SK-N-SH (cell line): ENCODE measurements at regions not wholly inside any gene's neighbourhood (a gene's known extent, or its start where the extent isn't known, plus 50 kb on each side); places are given as distances from the start of the nearest gene placed in this dataset.

Experiments
- CTCF ChIA-PET: fragments of 300-600, 350-600 bp; formaldehyde crosslinking; extraction: SDS; loops from one replicate; lab custom pipeline; 2021; lab: Yijun Ruan, JAX
- POLR2A ChIA-PET: fragments of 350-600 bp; sonication (Branson Sonifier 250); formaldehyde crosslinking; extraction: SDS; loops from one replicate; lab custom pipeline; 2020; ENCODE audit warnings: antibody characterized with exemption, inconsistent platforms; lab: Yijun Ruan, JAX
- DNase-seq: peaks from one replicate; pipeline ENCODE4 v3.0.0; 2012
- H2AFZ ChIP-seq: fragments of 200-600 bp; sonication (generic); 2 replicates; pipeline ENCODE4 v1.8.1; 2016; ENCODE audit warnings: antibody characterized with exemption, mild to moderate bottlenecking, low read depth
- H3F3A ChIP-seq: fragments of 200-600 bp; sonication (generic); replicated peaks from 2 replicates; pipeline ENCODE3; 2016; ENCODE audit warnings: antibody characterized with exemption, mild to moderate bottlenecking; ENCODE audit not compliant: insufficient read depth
- H3K27ac ChIP-seq, 2 experiments: fragments of 200-500 bp in 1 of 2; fragments of 200-600 bp in 1 of 2; sonication (Bioruptor generic) in 1 of 2; sonication (generic), shearing (Covaris generic) in 1 of 2; 2 replicates each; pipeline versions ENCODE4 v1.5.1 to v1.6.1; 2014 to 2016; ENCODE audit warnings: low read depth in 2 of 2, inconsistent platforms in 1 of 2, low read length in 1 of 2, mild to moderate bottlenecking in 1 of 2, mixed read lengths in 1 of 2
- H3K27me3 ChIP-seq: fragments of 200-600 bp; sonication (generic), shearing (Covaris generic); 2 replicates; pipeline ENCODE4 v1.6.1; 2016; ENCODE audit warnings: mixed run types; ENCODE audit not compliant: insufficient read depth
- H3K36me3 ChIP-seq, 2 experiments: fragments of 200-500 bp in 1 of 2; fragments of 200-600 bp in 1 of 2; sonication (Bioruptor generic) in 1 of 2; sonication (generic) in 1 of 2; replicated peaks in 1 of 2; 2 replicates each; pipeline versions ENCODE3 to v1.5.1; 2014 to 2016; ENCODE audit warnings: low read length in 1 of 2, mild to moderate bottlenecking in 1 of 2; ENCODE audit not compliant: insufficient read depth in 2 of 2, control insufficient read depth in 1 of 2
- H3K4me1 ChIP-seq, 2 experiments: fragments of 200-500 bp in 1 of 2; fragments of 200-600 bp in 1 of 2; sonication (Bioruptor generic) in 1 of 2; sonication (generic), shearing (Covaris generic) in 1 of 2; 2 replicates each; pipeline versions ENCODE4 v1.5.1 to v1.6.1; 2014 to 2016; ENCODE audit warnings: low read depth in 1 of 2, low read length in 1 of 2, mixed run types in 1 of 2; ENCODE audit not compliant: insufficient read depth in 2 of 2, control insufficient read depth in 1 of 2
- H3K4me2 ChIP-seq: fragments of 200-600 bp; sonication (generic), shearing (Covaris generic); 2 replicates; pipeline ENCODE4 v1.6.1; 2017; ENCODE audit warnings: mixed run types
- H3K4me3 ChIP-seq, 2 experiments: fragments of 200-500 bp in 1 of 2; fragments of 200-600 bp in 1 of 2; sonication (Bioruptor generic) in 1 of 2; sonication (generic), shearing (Covaris generic) in 1 of 2; 2 replicates each; pipeline versions ENCODE4 v1.5.1 to v1.8.1; 2014 to 2016; ENCODE audit warnings: low read depth in 2 of 2, inconsistent platforms in 1 of 2, low read length in 1 of 2, mild to moderate bottlenecking in 1 of 2, mixed read lengths in 1 of 2, moderate library complexity in 1 of 2
- H3K79me2 ChIP-seq: fragments of 200-600 bp; sonication (generic); 2 replicates; pipeline ENCODE4 v1.8.1; 2017; ENCODE audit warnings: mild to moderate bottlenecking; ENCODE audit not compliant: insufficient read depth
- H3K9ac ChIP-seq: fragments of 200-600 bp; sonication (generic); 2 replicates; pipeline ENCODE4 v1.6.1; 2017; ENCODE audit warnings: mixed run types
- H3K9me2 ChIP-seq: fragments of 200-600 bp; sonication (generic); 2 replicates; pipeline ENCODE4 v1.6.1; 2017; ENCODE audit warnings: mixed run types
- H3K9me3 ChIP-seq: fragments of 200-600 bp; sonication (generic); 2 replicates; pipeline ENCODE4 v1.6.1; 2017; ENCODE audit warnings: mixed run types, mild to moderate bottlenecking, moderate library complexity
- H4K20me1 ChIP-seq: fragments of 200-600 bp; sonication (generic); 2 replicates; pipeline ENCODE4 v1.6.1; 2017; ENCODE audit warnings: mild to moderate bottlenecking, mixed run types; ENCODE audit not compliant: insufficient read depth
- CHD2 ChIP-seq: fragments of 150-350 bp; IDR thresholded peaks from 2 replicates; pipeline ENCODE4 v1.6.1; 2018; ENCODE audit warnings: low read length; ENCODE audit not compliant: partially characterized antibody
- EP300 ChIP-seq, 2 experiments: IDR thresholded peaks; 2 replicates each; pipeline versions ENCODE4 v1.4.0 to v1.6.1; 2012; ENCODE audit warnings: borderline replicate concordance in 1 of 2, low read depth in 1 of 2, low read length in 1 of 2
- EZH2phosphoT487 ChIP-seq: fragments of 200-600 bp; sonication (generic); IDR thresholded peaks from 2 replicates; pipeline ENCODE4 v1.6.1; 2017; ENCODE audit warnings: low read depth, mixed run types, mild to moderate bottlenecking, antibody characterized with exemption, moderate library complexity, borderline replicate concordance
- FOSL2 ChIP-seq: IDR thresholded peaks from 2 replicates; pipeline ENCODE4 v1.4.0; 2012; ENCODE audit warnings: low read depth, mild to moderate bottlenecking, moderate library complexity, borderline replicate concordance
- FOXM1 ChIP-seq: IDR thresholded peaks from 2 replicates; pipeline ENCODE4 v1.4.0; 2012; ENCODE audit warnings: low read depth, mild to moderate bottlenecking
- GABPA ChIP-seq: IDR thresholded peaks from 2 replicates; pipeline ENCODE4 v1.4.0; 2012; ENCODE audit warnings: low read depth, mild to moderate bottlenecking
- JUND ChIP-seq: IDR thresholded peaks from 2 replicates; pipeline ENCODE4 v1.4.0; 2012
- NFIC ChIP-seq: IDR thresholded peaks from 2 replicates; pipeline ENCODE4 v1.4.0; 2012; ENCODE audit warnings: borderline replicate concordance
- RCOR1 ChIP-seq: fragments of 150-350 bp; IDR thresholded peaks from 2 replicates; pipeline ENCODE4 v1.6.1; 2017; ENCODE audit warnings: antibody characterized with exemption, low read length
- RXRA ChIP-seq: IDR thresholded peaks from 2 replicates; pipeline ENCODE4 v1.4.0; 2012; ENCODE audit warnings: low read depth, mild to moderate bottlenecking, borderline replicate concordance
- SIN3A ChIP-seq: IDR thresholded peaks from 2 replicates; pipeline ENCODE4 v1.6.1; 2012; ENCODE audit warnings: low read depth, mild to moderate bottlenecking, low read length, moderate library complexity, borderline replicate concordance
- SMC3 ChIP-seq: IDR thresholded peaks from 2 replicates; pipeline ENCODE4 v1.6.1; 2012; ENCODE audit warnings: low read depth, low read length, improper control_type of control experiment
- TAF1 ChIP-seq: IDR thresholded peaks from 2 replicates; pipeline ENCODE4 v1.6.1; 2012; ENCODE audit warnings: low read depth, mild to moderate bottlenecking, low read length, moderate library complexity, borderline replicate concordance
- TCF12 ChIP-seq: IDR thresholded peaks from 2 replicates; pipeline ENCODE4 v1.4.0; 2012
- WGBS: methylation state at CpG from one replicate; pipeline ENCODE4 v1.1.6; 2017; ENCODE audit warnings: low lambda C conversion rate; 5-methylcytosine and 5-hydroxymethylcytosine counted together
- TF ChIP-seq, protein P1 (sequence below): IDR thresholded peaks from 2 replicates; pipeline ENCODE4 v1.4.0; 2012; ENCODE audit warnings: low read depth
- TF ChIP-seq, protein P2 (sequence below): IDR thresholded peaks from 2 replicates; pipeline ENCODE4 v1.6.1; 2012; ENCODE audit warnings: mild to moderate bottlenecking, low read depth, low read length, moderate library complexity
- TF ChIP-seq, protein P3 (sequence below): IDR thresholded peaks from 2 replicates; pipeline ENCODE4 v1.4.0; 2012; ENCODE audit warnings: low read depth, borderline replicate concordance
- TF ChIP-seq, protein P4 (sequence below): fragments of 150-350 bp; IDR thresholded peaks from 2 replicates; pipeline ENCODE4 v1.6.1; 2017; ENCODE audit warnings: antibody characterized with exemption, low read length, low read depth, borderline replicate concordance
- TF ChIP-seq, protein P5 (sequence below): IDR thresholded peaks from 2 replicates; pipeline ENCODE4; 2012
- TF ChIP-seq, protein P6 (sequence below): IDR thresholded peaks from 2 replicates; pipeline ENCODE4 v1.4.0; 2012; ENCODE audit warnings: low read depth, borderline replicate concordance

DNA sequence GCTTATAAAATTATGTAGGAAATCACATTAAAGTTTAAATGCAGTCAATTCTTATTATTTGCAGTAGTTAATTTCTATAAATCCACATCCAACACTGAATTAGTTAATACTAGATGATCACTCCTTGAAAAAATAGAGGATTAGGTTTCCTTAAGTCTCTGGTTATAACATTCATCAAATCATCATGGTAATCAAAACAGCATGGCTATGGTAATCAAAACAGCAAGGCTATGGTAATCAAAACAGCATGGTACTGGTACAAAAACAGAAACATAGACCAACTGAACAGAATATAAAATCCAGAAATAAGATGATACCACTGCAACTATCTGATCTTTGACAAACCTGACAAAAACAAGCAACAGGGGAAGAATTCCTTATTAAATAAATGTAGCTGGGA lies 814.6 kb upstream of the CCDC179 start:
- Histone ChIP-seq H3K4me1 (no peaks in the 10 kb centered on the region; a peak in 1 of 4 replicates), H3K27me3 (no peaks in the 10 kb centered on the region), H3K9me2 (no peaks in the 10 kb centered on the region), H3K36me3 (no peaks in the 10 kb centered on the region), H3K4me2 (no peak overlapping the region), H3K79me2 (no peaks in the 10 kb centered on the region), H3K27ac (no peak overlapping the region), H3K9me3 (no peaks in the 10 kb centered on the region), H3K4me3 (no peak overlapping the region), H4K20me1 (no peaks in the 10 kb centered on the region), H3F3A (no peaks in the 10 kb centered on the region), H3K9ac (no peak overlapping the region), H2AFZ (no peak overlapping the region)
- POLR2A ChIA-PET = no interaction called here
- CTCF ChIA-PET = interaction anchor here (0.6 kb wide), 1 partner anchor 20 kb away, joined by 3 read pairs; no protein-coding TSS in a partner anchor
- DNase-seq = no peak
- TF ChIP-seq FOXM1 (no peak), JUND (no peak), TCF12 (peak; percentile 17; the same call in 1 of the 2 replicates)
- TF ChIP-seq, protein P1, sequence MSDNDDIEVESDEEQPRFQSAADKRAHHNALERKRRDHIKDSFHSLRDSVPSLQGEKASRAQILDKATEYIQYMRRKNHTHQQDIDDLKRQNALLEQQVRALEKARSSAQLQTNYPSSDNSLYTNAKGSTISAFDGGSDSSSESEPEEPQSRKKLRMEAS = no peak

DNA sequence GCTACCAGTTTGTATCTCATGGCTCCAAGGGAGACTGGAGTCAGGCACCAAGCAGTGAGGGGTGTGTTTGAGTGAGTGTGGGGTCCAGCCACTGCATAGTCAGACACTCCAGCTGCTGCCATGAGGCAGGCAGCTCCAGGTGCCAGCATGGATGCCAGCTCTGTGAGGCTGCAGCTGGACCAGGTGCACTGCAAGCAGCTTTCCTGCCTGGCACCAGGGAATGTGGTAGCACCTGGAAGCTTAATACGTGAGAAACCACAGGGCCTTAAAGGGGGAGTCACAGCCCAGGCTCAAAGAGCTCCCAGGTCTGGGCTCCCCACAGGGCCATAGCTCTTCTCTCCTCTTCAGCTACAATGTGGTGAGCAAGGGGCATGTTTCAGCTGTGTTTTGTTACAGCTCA lies 817.8 kb upstream of the LUZP2 start:
- Histone ChIP-seq H3K36me3 (no peaks in the 10 kb centered on the region), H3F3A (no peaks in the 10 kb centered on the region), H3K4me1 (no peaks in the 10 kb centered on the region), H3K79me2 (no peaks in the 10 kb centered on the region), H4K20me1 (no peaks in the 10 kb centered on the region), H3K9me3 (no peaks in the 10 kb centered on the region), H3K4me3 (no peak overlapping the region), H2AFZ (no peak overlapping the region), H3K9ac (no peak overlapping the region), H3K27ac (no peak overlapping the region), H3K4me2 (no peak overlapping the region), H3K9me2 (no peaks in the 10 kb centered on the region), H3K27me3 (no peaks in the 10 kb centered on the region)
- DNase-seq = no peak
- no peak for TF ChIP-seq RXRA
- no peak for TF ChIP-seq FOSL2
- TF ChIP-seq EP300 (IDR thresholded peaks at IDR 0.05; ENCODE audit: borderline replicate concordance in 1 of 2, low read depth in 1 of 2, low read length in 1 of 2) = no peak
- TF ChIP-seq, protein P2, sequence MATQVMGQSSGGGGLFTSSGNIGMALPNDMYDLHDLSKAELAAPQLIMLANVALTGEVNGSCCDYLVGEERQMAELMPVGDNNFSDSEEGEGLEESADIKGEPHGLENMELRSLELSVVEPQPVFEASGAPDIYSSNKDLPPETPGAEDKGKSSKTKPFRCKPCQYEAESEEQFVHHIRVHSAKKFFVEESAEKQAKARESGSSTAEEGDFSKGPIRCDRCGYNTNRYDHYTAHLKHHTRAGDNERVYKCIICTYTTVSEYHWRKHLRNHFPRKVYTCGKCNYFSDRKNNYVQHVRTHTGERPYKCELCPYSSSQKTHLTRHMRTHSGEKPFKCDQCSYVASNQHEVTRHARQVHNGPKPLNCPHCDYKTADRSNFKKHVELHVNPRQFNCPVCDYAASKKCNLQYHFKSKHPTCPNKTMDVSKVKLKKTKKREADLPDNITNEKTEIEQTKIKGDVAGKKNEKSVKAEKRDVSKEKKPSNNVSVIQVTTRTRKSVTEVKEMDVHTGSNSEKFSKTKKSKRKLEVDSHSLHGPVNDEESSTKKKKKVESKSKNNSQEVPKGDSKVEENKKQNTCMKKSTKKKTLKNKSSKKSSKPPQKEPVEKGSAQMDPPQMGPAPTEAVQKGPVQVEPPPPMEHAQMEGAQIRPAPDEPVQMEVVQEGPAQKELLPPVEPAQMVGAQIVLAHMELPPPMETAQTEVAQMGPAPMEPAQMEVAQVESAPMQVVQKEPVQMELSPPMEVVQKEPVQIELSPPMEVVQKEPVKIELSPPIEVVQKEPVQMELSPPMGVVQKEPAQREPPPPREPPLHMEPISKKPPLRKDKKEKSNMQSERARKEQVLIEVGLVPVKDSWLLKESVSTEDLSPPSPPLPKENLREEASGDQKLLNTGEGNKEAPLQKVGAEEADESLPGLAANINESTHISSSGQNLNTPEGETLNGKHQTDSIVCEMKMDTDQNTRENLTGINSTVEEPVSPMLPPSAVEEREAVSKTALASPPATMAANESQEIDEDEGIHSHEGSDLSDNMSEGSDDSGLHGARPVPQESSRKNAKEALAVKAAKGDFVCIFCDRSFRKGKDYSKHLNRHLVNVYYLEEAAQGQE = no peak
- TF ChIP-seq TAF1 = no peak
- no peak for TF ChIP-seq NFIC
- TF ChIP-seq SMC3 = no peak
- TF ChIP-seq EZH2phosphoT487 = no peak
- no peak for TF ChIP-seq CHD2
- TF ChIP-seq, protein P3, sequence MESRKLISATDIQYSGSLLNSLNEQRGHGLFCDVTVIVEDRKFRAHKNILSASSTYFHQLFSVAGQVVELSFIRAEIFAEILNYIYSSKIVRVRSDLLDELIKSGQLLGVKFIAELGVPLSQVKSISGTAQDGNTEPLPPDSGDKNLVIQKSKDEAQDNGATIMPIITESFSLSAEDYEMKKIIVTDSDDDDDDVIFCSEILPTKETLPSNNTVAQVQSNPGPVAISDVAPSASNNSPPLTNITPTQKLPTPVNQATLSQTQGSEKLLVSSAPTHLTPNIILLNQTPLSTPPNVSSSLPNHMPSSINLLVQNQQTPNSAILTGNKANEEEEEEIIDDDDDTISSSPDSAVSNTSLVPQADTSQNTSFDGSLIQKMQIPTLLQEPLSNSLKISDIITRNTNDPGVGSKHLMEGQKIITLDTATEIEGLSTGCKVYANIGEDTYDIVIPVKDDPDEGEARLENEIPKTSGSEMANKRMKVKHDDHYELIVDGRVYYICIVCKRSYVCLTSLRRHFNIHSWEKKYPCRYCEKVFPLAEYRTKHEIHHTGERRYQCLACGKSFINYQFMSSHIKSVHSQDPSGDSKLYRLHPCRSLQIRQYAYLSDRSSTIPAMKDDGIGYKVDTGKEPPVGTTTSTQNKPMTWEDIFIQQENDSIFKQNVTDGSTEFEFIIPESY = no peak
- TF ChIP-seq, protein P4, sequence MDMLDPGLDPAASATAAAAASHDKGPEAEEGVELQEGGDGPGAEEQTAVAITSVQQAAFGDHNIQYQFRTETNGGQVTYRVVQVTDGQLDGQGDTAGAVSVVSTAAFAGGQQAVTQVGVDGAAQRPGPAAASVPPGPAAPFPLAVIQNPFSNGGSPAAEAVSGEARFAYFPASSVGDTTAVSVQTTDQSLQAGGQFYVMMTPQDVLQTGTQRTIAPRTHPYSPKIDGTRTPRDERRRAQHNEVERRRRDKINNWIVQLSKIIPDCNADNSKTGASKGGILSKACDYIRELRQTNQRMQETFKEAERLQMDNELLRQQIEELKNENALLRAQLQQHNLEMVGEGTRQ = no peak
- TF ChIP-seq, protein P5, sequence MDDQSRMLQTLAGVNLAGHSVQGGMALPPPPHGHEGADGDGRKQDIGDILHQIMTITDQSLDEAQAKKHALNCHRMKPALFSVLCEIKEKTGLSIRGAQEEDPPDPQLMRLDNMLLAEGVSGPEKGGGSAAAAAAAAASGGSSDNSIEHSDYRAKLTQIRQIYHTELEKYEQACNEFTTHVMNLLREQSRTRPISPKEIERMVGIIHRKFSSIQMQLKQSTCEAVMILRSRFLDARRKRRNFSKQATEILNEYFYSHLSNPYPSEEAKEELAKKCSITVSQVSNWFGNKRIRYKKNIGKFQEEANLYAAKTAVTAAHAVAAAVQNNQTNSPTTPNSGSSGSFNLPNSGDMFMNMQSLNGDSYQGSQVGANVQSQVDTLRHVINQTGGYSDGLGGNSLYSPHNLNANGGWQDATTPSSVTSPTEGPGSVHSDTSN = no peak
- TF ChIP-seq GABPA = no peak
- TF ChIP-seq, protein P6, sequence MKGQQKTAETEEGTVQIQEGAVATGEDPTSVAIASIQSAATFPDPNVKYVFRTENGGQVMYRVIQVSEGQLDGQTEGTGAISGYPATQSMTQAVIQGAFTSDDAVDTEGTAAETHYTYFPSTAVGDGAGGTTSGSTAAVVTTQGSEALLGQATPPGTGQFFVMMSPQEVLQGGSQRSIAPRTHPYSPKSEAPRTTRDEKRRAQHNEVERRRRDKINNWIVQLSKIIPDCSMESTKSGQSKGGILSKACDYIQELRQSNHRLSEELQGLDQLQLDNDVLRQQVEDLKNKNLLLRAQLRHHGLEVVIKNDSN = no peak
- TF ChIP-seq SIN3A = no peak
- TF ChIP-seq FOXM1 = no peak
- TF ChIP-seq RCOR1 = no peak
- POLR2A ChIA-PET = no interaction called here
- CTCF ChIA-PET = no interaction called here
- WGBS = no CpG with 5 or more reads among the region's 1 CpG
